Neural cell (in vitro differentiated cells): ENCODE measurements at regions not wholly inside any gene's neighbourhood (a gene's known extent, or its start where the extent isn't known, plus 50 kb on each side); places are given as distances from the start of the nearest gene placed in this dataset.

Experiments used
- EP300 ChIP-seq: fragments of 450-650 bp; conservative IDR thresholded peaks from 2 replicates; pipeline ENCODE4 v1.6.1; 2014; ENCODE audit warnings: antibody characterized with exemption, mild to moderate bottlenecking, moderate library complexity; ENCODE audit not compliant: poor library complexity, severe bottlenecking
- EZH2 ChIP-seq: fragments of 200-600, 300-800 bp; shearing (Covaris generic), sonication (generic); IDR thresholded peaks from 2 replicates; pipeline ENCODE4 v1.6.1; 2014; ENCODE audit warnings: antibody characterized with exemption, low read length, borderline replicate concordance, mild to moderate bottlenecking; ENCODE audit not compliant: insufficient read depth, poor library complexity, severe bottlenecking
- MXI1 ChIP-seq: fragments of 450-650 bp; conservative IDR thresholded peaks from 2 replicates; pipeline ENCODE4 v1.6.1; 2014; ENCODE audit warnings: antibody characterized with exemption, mild to moderate bottlenecking; ENCODE audit not compliant: poor library complexity, severe bottlenecking
- POLR2AphosphoS5 ChIP-seq: IDR thresholded peaks from 2 replicates; pipeline ENCODE4 v1.6.1; 2012
- RAD21 ChIP-seq: fragments of 450-650 bp; conservative IDR thresholded peaks from 2 replicates; pipeline ENCODE4 v1.6.1; 2014; ENCODE audit warnings: antibody characterized with exemption, mild to moderate bottlenecking, moderate library complexity
- SMC3 ChIP-seq: fragments of 450-650 bp; conservative IDR thresholded peaks from 2 replicates; pipeline ENCODE4 v1.6.1; 2014; ENCODE audit warnings: antibody characterized with exemption, mild to moderate bottlenecking, moderate library complexity; ENCODE audit not compliant: poor library complexity
- TF ChIP-seq, protein P1 (sequence below): fragments of 450-650 bp; IDR thresholded peaks from 2 replicates; pipeline ENCODE4 v1.5.1; 2014; ENCODE audit warnings: antibody characterized with exemption, mild to moderate bottlenecking, moderate library complexity; ENCODE audit not compliant: poor library complexity, severe bottlenecking
- TF ChIP-seq, protein P2 (sequence below): IDR thresholded peaks from 2 replicates; pipeline ENCODE4 v1.6.1; 2012; ENCODE audit warnings: borderline replicate concordance

DNA sequence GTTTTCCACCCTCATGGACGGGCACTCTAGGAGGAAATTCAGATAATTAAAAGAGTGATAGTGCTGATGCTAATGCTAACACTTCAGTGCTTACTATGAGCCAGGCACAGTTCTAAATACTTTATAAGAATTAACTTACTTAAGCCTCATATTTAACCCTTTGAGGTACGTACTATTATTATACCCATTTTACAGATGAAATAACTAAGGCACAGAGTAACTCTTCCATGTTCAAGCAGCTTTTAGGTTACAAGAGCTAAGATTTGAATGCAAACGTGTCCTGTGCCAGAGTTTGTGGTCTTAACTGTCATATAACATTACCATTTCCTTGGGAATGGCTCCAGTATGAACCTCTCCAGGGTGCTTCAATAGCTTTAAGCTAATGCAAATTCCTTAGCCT is 114.7 kb upstream of the PRR23C start:
- TF ChIP-seq, protein P1, sequence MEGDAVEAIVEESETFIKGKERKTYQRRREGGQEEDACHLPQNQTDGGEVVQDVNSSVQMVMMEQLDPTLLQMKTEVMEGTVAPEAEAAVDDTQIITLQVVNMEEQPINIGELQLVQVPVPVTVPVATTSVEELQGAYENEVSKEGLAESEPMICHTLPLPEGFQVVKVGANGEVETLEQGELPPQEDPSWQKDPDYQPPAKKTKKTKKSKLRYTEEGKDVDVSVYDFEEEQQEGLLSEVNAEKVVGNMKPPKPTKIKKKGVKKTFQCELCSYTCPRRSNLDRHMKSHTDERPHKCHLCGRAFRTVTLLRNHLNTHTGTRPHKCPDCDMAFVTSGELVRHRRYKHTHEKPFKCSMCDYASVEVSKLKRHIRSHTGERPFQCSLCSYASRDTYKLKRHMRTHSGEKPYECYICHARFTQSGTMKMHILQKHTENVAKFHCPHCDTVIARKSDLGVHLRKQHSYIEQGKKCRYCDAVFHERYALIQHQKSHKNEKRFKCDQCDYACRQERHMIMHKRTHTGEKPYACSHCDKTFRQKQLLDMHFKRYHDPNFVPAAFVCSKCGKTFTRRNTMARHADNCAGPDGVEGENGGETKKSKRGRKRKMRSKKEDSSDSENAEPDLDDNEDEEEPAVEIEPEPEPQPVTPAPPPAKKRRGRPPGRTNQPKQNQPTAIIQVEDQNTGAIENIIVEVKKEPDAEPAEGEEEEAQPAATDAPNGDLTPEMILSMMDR: no peak
- TF ChIP-seq, protein P2, sequence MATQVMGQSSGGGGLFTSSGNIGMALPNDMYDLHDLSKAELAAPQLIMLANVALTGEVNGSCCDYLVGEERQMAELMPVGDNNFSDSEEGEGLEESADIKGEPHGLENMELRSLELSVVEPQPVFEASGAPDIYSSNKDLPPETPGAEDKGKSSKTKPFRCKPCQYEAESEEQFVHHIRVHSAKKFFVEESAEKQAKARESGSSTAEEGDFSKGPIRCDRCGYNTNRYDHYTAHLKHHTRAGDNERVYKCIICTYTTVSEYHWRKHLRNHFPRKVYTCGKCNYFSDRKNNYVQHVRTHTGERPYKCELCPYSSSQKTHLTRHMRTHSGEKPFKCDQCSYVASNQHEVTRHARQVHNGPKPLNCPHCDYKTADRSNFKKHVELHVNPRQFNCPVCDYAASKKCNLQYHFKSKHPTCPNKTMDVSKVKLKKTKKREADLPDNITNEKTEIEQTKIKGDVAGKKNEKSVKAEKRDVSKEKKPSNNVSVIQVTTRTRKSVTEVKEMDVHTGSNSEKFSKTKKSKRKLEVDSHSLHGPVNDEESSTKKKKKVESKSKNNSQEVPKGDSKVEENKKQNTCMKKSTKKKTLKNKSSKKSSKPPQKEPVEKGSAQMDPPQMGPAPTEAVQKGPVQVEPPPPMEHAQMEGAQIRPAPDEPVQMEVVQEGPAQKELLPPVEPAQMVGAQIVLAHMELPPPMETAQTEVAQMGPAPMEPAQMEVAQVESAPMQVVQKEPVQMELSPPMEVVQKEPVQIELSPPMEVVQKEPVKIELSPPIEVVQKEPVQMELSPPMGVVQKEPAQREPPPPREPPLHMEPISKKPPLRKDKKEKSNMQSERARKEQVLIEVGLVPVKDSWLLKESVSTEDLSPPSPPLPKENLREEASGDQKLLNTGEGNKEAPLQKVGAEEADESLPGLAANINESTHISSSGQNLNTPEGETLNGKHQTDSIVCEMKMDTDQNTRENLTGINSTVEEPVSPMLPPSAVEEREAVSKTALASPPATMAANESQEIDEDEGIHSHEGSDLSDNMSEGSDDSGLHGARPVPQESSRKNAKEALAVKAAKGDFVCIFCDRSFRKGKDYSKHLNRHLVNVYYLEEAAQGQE: no peak
- TF ChIP-seq POLR2AphosphoS5 (no peak), EZH2 (no peak), RAD21 (no peak), EP300 (no peak), MXI1 (no peak), SMC3 (no peak)
